SK-N-SH (cell line): ENCODE measurements at regions not wholly inside any gene's neighbourhood (a gene's known extent, or its start where the extent isn't known, plus 50 kb on each side); places are given as distances from the start of the nearest gene placed in this dataset.

Source experiments
- CTCF ChIA-PET: fragments of 300-600, 350-600 bp; formaldehyde crosslinking; extraction: SDS; loops from one replicate; lab custom pipeline; 2021; lab: Yijun Ruan, JAX
- POLR2A ChIA-PET: fragments of 350-600 bp; sonication (Branson Sonifier 250); formaldehyde crosslinking; extraction: SDS; loops from one replicate; lab custom pipeline; 2020; ENCODE audit warnings: antibody characterized with exemption, inconsistent platforms; lab: Yijun Ruan, JAX
- DNase-seq: peaks from one replicate; pipeline ENCODE4 v3.0.0; 2012
- H2AFZ ChIP-seq: fragments of 200-600 bp; sonication (generic); 2 replicates; pipeline ENCODE4 v1.8.1; 2016; ENCODE audit warnings: antibody characterized with exemption, mild to moderate bottlenecking, low read depth
- H3F3A ChIP-seq: fragments of 200-600 bp; sonication (generic); replicated peaks from 2 replicates; pipeline ENCODE3; 2016; ENCODE audit warnings: antibody characterized with exemption, mild to moderate bottlenecking; ENCODE audit not compliant: insufficient read depth
- H3K27ac ChIP-seq, 2 experiments: fragments of 200-500 bp in 1 of 2; fragments of 200-600 bp in 1 of 2; sonication (Bioruptor generic) in 1 of 2; sonication (generic), shearing (Covaris generic) in 1 of 2; 2 replicates each; pipeline versions ENCODE4 v1.5.1 to v1.6.1; 2014 to 2016; ENCODE audit warnings: low read depth in 2 of 2, inconsistent platforms in 1 of 2, low read length in 1 of 2, mild to moderate bottlenecking in 1 of 2, mixed read lengths in 1 of 2
- H3K27me3 ChIP-seq: fragments of 200-600 bp; sonication (generic), shearing (Covaris generic); 2 replicates; pipeline ENCODE4 v1.6.1; 2016; ENCODE audit warnings: mixed run types; ENCODE audit not compliant: insufficient read depth
- H3K36me3 ChIP-seq, 2 experiments: fragments of 200-500 bp in 1 of 2; fragments of 200-600 bp in 1 of 2; sonication (Bioruptor generic) in 1 of 2; sonication (generic) in 1 of 2; replicated peaks in 1 of 2; 2 replicates each; pipeline versions ENCODE3 to v1.5.1; 2014 to 2016; ENCODE audit warnings: low read length in 1 of 2, mild to moderate bottlenecking in 1 of 2; ENCODE audit not compliant: insufficient read depth in 2 of 2, control insufficient read depth in 1 of 2
- H3K4me1 ChIP-seq, 2 experiments: fragments of 200-500 bp in 1 of 2; fragments of 200-600 bp in 1 of 2; sonication (Bioruptor generic) in 1 of 2; sonication (generic), shearing (Covaris generic) in 1 of 2; 2 replicates each; pipeline versions ENCODE4 v1.5.1 to v1.6.1; 2014 to 2016; ENCODE audit warnings: low read depth in 1 of 2, low read length in 1 of 2, mixed run types in 1 of 2; ENCODE audit not compliant: insufficient read depth in 2 of 2, control insufficient read depth in 1 of 2
- H3K4me2 ChIP-seq: fragments of 200-600 bp; sonication (generic), shearing (Covaris generic); 2 replicates; pipeline ENCODE4 v1.6.1; 2017; ENCODE audit warnings: mixed run types
- H3K4me3 ChIP-seq, 2 experiments: fragments of 200-500 bp in 1 of 2; fragments of 200-600 bp in 1 of 2; sonication (Bioruptor generic) in 1 of 2; sonication (generic), shearing (Covaris generic) in 1 of 2; 2 replicates each; pipeline versions ENCODE4 v1.5.1 to v1.8.1; 2014 to 2016; ENCODE audit warnings: low read depth in 2 of 2, inconsistent platforms in 1 of 2, low read length in 1 of 2, mild to moderate bottlenecking in 1 of 2, mixed read lengths in 1 of 2, moderate library complexity in 1 of 2
- H3K79me2 ChIP-seq: fragments of 200-600 bp; sonication (generic); 2 replicates; pipeline ENCODE4 v1.8.1; 2017; ENCODE audit warnings: mild to moderate bottlenecking; ENCODE audit not compliant: insufficient read depth
- H3K9ac ChIP-seq: fragments of 200-600 bp; sonication (generic); 2 replicates; pipeline ENCODE4 v1.6.1; 2017; ENCODE audit warnings: mixed run types
- H3K9me2 ChIP-seq: fragments of 200-600 bp; sonication (generic); 2 replicates; pipeline ENCODE4 v1.6.1; 2017; ENCODE audit warnings: mixed run types
- H3K9me3 ChIP-seq: fragments of 200-600 bp; sonication (generic); 2 replicates; pipeline ENCODE4 v1.6.1; 2017; ENCODE audit warnings: mixed run types, mild to moderate bottlenecking, moderate library complexity
- H4K20me1 ChIP-seq: fragments of 200-600 bp; sonication (generic); 2 replicates; pipeline ENCODE4 v1.6.1; 2017; ENCODE audit warnings: mild to moderate bottlenecking, mixed run types; ENCODE audit not compliant: insufficient read depth
- ELF1 ChIP-seq: IDR thresholded peaks from 2 replicates; pipeline ENCODE4 v1.4.0; 2012
- EP300 ChIP-seq, 2 experiments: IDR thresholded peaks; 2 replicates each; pipeline versions ENCODE4 v1.4.0 to v1.6.1; 2012; ENCODE audit warnings: borderline replicate concordance in 1 of 2, low read depth in 1 of 2, low read length in 1 of 2
- EZH2phosphoT487 ChIP-seq: fragments of 200-600 bp; sonication (generic); IDR thresholded peaks from 2 replicates; pipeline ENCODE4 v1.6.1; 2017; ENCODE audit warnings: low read depth, mixed run types, mild to moderate bottlenecking, antibody characterized with exemption, moderate library complexity, borderline replicate concordance
- FOSL2 ChIP-seq: IDR thresholded peaks from 2 replicates; pipeline ENCODE4 v1.4.0; 2012; ENCODE audit warnings: low read depth, mild to moderate bottlenecking, moderate library complexity, borderline replicate concordance
- FOXJ3 ChIP-seq: sonication (generic); formaldehyde crosslinking; IDR thresholded peaks from 2 replicates; pipeline ENCODE4 v1.5.1; 2020; ENCODE audit warnings: mild to moderate bottlenecking, missing genetic modification reagents
- GABPA ChIP-seq: IDR thresholded peaks from 2 replicates; pipeline ENCODE4 v1.4.0; 2012; ENCODE audit warnings: low read depth, mild to moderate bottlenecking
- GATA2 ChIP-seq: sonication (generic); formaldehyde crosslinking; IDR thresholded peaks from 2 replicates; pipeline ENCODE4 v1.5.0; 2020; ENCODE audit warnings: mild to moderate bottlenecking, missing genetic modification reagents
- JUND ChIP-seq: IDR thresholded peaks from 2 replicates; pipeline ENCODE4 v1.4.0; 2012
- NRF1 ChIP-seq: IDR thresholded peaks from 2 replicates; pipeline ENCODE4 v1.6.1; 2012; ENCODE audit warnings: low read depth, mild to moderate bottlenecking, low read length
- RCOR1 ChIP-seq: fragments of 150-350 bp; IDR thresholded peaks from 2 replicates; pipeline ENCODE4 v1.6.1; 2017; ENCODE audit warnings: antibody characterized with exemption, low read length
- RFX5 ChIP-seq: IDR thresholded peaks from 2 replicates; pipeline ENCODE4 v1.6.1; 2012; ENCODE audit warnings: mild to moderate bottlenecking, improper control_type of control experiment, low read length
- TAF1 ChIP-seq: IDR thresholded peaks from 2 replicates; pipeline ENCODE4 v1.6.1; 2012; ENCODE audit warnings: low read depth, mild to moderate bottlenecking, low read length, moderate library complexity, borderline replicate concordance
- TCF12 ChIP-seq: IDR thresholded peaks from 2 replicates; pipeline ENCODE4 v1.4.0; 2012
- YY1 ChIP-seq: IDR thresholded peaks from 2 replicates; pipeline ENCODE4 v1.4.0; 2012; ENCODE audit warnings: low read depth, mild to moderate bottlenecking
- WGBS: methylation state at CpG from one replicate; pipeline ENCODE4 v1.1.6; 2017; ENCODE audit warnings: low lambda C conversion rate; 5-methylcytosine and 5-hydroxymethylcytosine counted together
- TF ChIP-seq, protein P1 (sequence below): IDR thresholded peaks from 2 replicates; pipeline ENCODE4 v1.4.0; 2012; ENCODE audit warnings: low read depth, borderline replicate concordance
- TF ChIP-seq, protein P2 (sequence below): IDR thresholded peaks from 2 replicates; pipeline ENCODE4; 2012
- TF ChIP-seq, protein P3 (sequence below): IDR thresholded peaks from 2 replicates; pipeline ENCODE4 v1.4.0; 2012; ENCODE audit warnings: low read depth, borderline replicate concordance
- TF ChIP-seq, protein P4 (sequence below): fragments of 200-600 bp; sonication (generic); IDR thresholded peaks from 2 replicates; pipeline ENCODE4 v1.6.1; 2017; ENCODE audit warnings: antibody characterized with exemption, mild to moderate bottlenecking, moderate library complexity
- TF ChIP-seq, protein P5 (sequence below): fragments of 150-350 bp; IDR thresholded peaks from 2 replicates; pipeline ENCODE4 v1.6.1; 2016; ENCODE audit warnings: mild to moderate bottlenecking, low read depth, low read length

DNA sequence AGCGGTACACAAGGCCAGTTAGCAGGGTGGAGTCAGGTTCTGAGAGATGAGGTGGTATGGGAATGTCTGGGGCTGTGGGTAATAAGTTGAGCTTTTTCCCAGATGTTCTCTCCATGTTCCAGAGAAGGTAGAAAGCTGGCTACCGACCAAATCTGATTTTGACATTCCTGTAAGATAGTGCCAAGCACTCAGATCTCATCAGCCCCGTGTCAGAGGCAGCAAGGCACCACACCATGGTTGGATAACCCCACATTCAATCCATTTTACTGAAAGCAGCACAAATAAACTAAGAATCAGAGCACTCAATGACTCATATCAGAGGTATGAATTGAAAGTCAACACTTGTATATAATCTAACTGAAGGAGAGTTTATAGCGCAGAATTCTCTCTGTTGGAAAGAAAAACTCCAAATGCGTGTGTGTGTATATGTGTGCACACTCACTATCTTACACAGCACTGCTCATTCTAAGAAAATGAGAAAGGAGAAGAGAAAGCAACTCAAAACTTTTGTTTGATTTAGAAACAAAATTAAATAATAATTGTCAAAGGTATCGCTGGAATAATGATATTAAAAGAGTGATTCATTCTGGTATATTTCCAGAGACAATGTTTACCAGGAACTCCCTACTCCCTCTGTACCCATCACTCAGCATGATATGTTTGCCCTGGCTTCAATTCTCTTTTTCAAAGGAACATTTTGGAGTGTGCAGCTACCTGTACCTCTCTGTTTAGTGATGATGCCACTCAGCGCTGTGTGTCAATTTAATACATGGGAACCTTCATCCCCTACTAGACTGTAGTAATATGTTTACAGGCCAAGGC is 375.1 kb upstream of the ID2 start:
- Histone ChIP-seq H3K4me2 (no peak overlapping the region), H3K36me3 (no peaks in the 10 kb centered on the region), H2AFZ (no peak overlapping the region), H3K4me3 (no peak overlapping the region), H3K79me2 (no peaks in the 10 kb centered on the region), H3K27ac (no peak overlapping the region; a peak in 1 of 4 replicates), H3K9me2 (no peaks in the 10 kb centered on the region), H3K9me3 (no peaks in the 10 kb centered on the region), H3K4me1 (peaks cover 14 to 24% of the 10 kb centered on the region in 2 experiments; a peak in 3 of 4 replicates), H3K27me3 (no peaks in the 10 kb centered on the region), H3F3A (no peaks in the 10 kb centered on the region), H3K9ac (no peak overlapping the region), H4K20me1 (no peaks in the 10 kb centered on the region)
- DNase-seq, result no peak
- 49% methylated on average over 7 of the region's 7 CpGs for WGBS
- TF ChIP-seq FOSL2 (peak; percentile 32; the same call in 1 of the 2 replicates), EZH2phosphoT487 (no peak), EP300 (IDR thresholded peaks at IDR 0.05; ENCODE audit: borderline replicate concordance in 1 of 2, low read depth in 1 of 2, low read length in 1 of 2) (0 out of 4 replicates have a peak, but pooled peaks of 1 of the 2 experiments have one; percentile 21), JUND (peak; percentile 29; the same call in 1 of the 2 replicates), FOXJ3 (CRISPR knock-in tag) (no peak), TCF12 (peak; percentile 20; the same call in 1 of the 2 replicates), RCOR1 (peak; percentile 11)
- TF ChIP-seq, protein P1, sequence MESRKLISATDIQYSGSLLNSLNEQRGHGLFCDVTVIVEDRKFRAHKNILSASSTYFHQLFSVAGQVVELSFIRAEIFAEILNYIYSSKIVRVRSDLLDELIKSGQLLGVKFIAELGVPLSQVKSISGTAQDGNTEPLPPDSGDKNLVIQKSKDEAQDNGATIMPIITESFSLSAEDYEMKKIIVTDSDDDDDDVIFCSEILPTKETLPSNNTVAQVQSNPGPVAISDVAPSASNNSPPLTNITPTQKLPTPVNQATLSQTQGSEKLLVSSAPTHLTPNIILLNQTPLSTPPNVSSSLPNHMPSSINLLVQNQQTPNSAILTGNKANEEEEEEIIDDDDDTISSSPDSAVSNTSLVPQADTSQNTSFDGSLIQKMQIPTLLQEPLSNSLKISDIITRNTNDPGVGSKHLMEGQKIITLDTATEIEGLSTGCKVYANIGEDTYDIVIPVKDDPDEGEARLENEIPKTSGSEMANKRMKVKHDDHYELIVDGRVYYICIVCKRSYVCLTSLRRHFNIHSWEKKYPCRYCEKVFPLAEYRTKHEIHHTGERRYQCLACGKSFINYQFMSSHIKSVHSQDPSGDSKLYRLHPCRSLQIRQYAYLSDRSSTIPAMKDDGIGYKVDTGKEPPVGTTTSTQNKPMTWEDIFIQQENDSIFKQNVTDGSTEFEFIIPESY, result no peak
- TF ChIP-seq, protein P2, sequence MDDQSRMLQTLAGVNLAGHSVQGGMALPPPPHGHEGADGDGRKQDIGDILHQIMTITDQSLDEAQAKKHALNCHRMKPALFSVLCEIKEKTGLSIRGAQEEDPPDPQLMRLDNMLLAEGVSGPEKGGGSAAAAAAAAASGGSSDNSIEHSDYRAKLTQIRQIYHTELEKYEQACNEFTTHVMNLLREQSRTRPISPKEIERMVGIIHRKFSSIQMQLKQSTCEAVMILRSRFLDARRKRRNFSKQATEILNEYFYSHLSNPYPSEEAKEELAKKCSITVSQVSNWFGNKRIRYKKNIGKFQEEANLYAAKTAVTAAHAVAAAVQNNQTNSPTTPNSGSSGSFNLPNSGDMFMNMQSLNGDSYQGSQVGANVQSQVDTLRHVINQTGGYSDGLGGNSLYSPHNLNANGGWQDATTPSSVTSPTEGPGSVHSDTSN, result no peak; the same call in 1 of the 2 replicates
- CTCF ChIA-PET, result interaction anchor here (1.0 to 1.2 kb wide), 2 partner anchors 11 to 92 kb away, joined by 3 to 4 read pairs; no protein-coding TSS in a partner anchor
- POLR2A ChIA-PET, result interaction anchor here (0.8 kb wide), 1 partner anchor 375 kb away, joined by 3 read pairs; the partner anchor contains the start of gene ID2

DNA sequence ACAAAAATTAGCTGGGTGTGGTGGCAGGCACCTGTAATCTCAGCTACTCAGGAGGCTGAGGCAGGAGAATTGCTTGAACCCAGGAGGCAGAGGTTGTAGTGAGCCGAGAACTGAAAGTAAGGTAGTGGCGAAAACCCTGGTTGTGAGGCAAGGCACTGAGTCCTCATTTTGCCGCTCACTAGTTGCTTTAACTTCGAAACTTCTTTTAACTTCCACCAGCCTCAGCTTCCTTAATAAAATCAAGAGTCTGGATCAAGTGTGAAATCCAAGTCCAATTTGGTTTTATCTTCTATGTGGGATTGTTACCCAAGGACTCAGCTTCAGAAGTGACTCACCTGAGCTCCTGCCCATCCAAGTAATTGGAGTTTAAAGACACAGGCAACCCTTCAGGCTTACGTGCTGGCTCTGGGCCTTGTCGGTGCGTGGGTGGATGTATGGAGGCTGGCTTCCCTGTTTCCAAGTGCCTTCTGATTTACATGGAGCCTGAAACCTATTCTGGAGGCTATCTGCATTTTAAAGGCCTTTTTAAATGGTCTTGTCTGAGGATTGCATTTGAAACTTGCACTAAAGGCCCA is 374.2 kb upstream of the ID2 start:
- Histone ChIP-seq H3K27me3 (no peaks in the 10 kb centered on the region), H3K9ac (no peak overlapping the region), H3K36me3 (no peaks in the 10 kb centered on the region), H3K9me2 (no peaks in the 10 kb centered on the region), H3K4me2 (no peak overlapping the region), H3K4me1 (peaks cover 7 to 18% of the 10 kb centered on the region in 2 experiments; a peak in 3 of 4 replicates), H4K20me1 (no peaks in the 10 kb centered on the region), H2AFZ (no peak overlapping the region), H3K9me3 (no peaks in the 10 kb centered on the region), H3K27ac (no peak overlapping the region), H3K79me2 (no peaks in the 10 kb centered on the region), H3F3A (no peaks in the 10 kb centered on the region), H3K4me3 (no peak overlapping the region)
- WGBS, result 86% methylated on average over 7 of the region's 7 CpGs
- CTCF ChIA-PET, result interaction anchor here (1.2 kb wide), 1 partner anchor 10 kb away, joined by 4 read pairs; no protein-coding TSS in a partner anchor
- POLR2A ChIA-PET, result no interaction called here
- no peak for DNase-seq
- no peak for TF ChIP-seq RFX5
- TF ChIP-seq, protein P3, sequence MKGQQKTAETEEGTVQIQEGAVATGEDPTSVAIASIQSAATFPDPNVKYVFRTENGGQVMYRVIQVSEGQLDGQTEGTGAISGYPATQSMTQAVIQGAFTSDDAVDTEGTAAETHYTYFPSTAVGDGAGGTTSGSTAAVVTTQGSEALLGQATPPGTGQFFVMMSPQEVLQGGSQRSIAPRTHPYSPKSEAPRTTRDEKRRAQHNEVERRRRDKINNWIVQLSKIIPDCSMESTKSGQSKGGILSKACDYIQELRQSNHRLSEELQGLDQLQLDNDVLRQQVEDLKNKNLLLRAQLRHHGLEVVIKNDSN, result no peak
- TF ChIP-seq RCOR1, result no peak
- no peak for TF ChIP-seq ELF1
- TF ChIP-seq EZH2phosphoT487, result no peak
- TF ChIP-seq, protein P4, sequence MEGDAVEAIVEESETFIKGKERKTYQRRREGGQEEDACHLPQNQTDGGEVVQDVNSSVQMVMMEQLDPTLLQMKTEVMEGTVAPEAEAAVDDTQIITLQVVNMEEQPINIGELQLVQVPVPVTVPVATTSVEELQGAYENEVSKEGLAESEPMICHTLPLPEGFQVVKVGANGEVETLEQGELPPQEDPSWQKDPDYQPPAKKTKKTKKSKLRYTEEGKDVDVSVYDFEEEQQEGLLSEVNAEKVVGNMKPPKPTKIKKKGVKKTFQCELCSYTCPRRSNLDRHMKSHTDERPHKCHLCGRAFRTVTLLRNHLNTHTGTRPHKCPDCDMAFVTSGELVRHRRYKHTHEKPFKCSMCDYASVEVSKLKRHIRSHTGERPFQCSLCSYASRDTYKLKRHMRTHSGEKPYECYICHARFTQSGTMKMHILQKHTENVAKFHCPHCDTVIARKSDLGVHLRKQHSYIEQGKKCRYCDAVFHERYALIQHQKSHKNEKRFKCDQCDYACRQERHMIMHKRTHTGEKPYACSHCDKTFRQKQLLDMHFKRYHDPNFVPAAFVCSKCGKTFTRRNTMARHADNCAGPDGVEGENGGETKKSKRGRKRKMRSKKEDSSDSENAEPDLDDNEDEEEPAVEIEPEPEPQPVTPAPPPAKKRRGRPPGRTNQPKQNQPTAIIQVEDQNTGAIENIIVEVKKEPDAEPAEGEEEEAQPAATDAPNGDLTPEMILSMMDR, result no peak
- TF ChIP-seq NRF1, result no peak
- TF ChIP-seq YY1, result no peak
- TF ChIP-seq, protein P5, sequence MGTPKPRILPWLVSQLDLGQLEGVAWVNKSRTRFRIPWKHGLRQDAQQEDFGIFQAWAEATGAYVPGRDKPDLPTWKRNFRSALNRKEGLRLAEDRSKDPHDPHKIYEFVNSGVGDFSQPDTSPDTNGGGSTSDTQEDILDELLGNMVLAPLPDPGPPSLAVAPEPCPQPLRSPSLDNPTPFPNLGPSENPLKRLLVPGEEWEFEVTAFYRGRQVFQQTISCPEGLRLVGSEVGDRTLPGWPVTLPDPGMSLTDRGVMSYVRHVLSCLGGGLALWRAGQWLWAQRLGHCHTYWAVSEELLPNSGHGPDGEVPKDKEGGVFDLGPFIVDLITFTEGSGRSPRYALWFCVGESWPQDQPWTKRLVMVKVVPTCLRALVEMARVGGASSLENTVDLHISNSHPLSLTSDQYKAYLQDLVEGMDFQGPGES, result no peak
- no peak for TF ChIP-seq GATA2 (CRISPR knock-in tag)
- no peak for TF ChIP-seq TAF1
- no peak for TF ChIP-seq GABPA
